C4-2B (cell line): ENCODE measurements at regions not wholly inside any gene's neighbourhood (a gene's known extent, or its start where the extent isn't known, plus 50 kb on each side); places are given as distances from the start of the nearest gene placed in this dataset.

Experiments used
- ZFX ChIP-seq: fragments of 450-650 bp; IDR thresholded peaks from 2 replicates; pipeline ENCODE4 v1.6.1; 2017
- TF ChIP-seq, protein P1 (sequence below): fragments of 450-650 bp; conservative IDR thresholded peaks from 2 replicates; pipeline ENCODE4 v1.5.1; 2017; ENCODE audit warnings: mild to moderate bottlenecking

GRCh38 chr13:31913459-31913858 is 118.1 kb upstream of the FRY start:
- TF ChIP-seq, protein P1, sequence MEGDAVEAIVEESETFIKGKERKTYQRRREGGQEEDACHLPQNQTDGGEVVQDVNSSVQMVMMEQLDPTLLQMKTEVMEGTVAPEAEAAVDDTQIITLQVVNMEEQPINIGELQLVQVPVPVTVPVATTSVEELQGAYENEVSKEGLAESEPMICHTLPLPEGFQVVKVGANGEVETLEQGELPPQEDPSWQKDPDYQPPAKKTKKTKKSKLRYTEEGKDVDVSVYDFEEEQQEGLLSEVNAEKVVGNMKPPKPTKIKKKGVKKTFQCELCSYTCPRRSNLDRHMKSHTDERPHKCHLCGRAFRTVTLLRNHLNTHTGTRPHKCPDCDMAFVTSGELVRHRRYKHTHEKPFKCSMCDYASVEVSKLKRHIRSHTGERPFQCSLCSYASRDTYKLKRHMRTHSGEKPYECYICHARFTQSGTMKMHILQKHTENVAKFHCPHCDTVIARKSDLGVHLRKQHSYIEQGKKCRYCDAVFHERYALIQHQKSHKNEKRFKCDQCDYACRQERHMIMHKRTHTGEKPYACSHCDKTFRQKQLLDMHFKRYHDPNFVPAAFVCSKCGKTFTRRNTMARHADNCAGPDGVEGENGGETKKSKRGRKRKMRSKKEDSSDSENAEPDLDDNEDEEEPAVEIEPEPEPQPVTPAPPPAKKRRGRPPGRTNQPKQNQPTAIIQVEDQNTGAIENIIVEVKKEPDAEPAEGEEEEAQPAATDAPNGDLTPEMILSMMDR = peak; percentile 54
- no peak for TF ChIP-seq ZFX
